ENCODE measurements at regions not wholly inside any gene's neighbourhood (a gene's known extent, or its start where the extent isn't known, plus 50 kb on each side); places are given as distances from the start of the nearest gene placed in this dataset.

DNA sequence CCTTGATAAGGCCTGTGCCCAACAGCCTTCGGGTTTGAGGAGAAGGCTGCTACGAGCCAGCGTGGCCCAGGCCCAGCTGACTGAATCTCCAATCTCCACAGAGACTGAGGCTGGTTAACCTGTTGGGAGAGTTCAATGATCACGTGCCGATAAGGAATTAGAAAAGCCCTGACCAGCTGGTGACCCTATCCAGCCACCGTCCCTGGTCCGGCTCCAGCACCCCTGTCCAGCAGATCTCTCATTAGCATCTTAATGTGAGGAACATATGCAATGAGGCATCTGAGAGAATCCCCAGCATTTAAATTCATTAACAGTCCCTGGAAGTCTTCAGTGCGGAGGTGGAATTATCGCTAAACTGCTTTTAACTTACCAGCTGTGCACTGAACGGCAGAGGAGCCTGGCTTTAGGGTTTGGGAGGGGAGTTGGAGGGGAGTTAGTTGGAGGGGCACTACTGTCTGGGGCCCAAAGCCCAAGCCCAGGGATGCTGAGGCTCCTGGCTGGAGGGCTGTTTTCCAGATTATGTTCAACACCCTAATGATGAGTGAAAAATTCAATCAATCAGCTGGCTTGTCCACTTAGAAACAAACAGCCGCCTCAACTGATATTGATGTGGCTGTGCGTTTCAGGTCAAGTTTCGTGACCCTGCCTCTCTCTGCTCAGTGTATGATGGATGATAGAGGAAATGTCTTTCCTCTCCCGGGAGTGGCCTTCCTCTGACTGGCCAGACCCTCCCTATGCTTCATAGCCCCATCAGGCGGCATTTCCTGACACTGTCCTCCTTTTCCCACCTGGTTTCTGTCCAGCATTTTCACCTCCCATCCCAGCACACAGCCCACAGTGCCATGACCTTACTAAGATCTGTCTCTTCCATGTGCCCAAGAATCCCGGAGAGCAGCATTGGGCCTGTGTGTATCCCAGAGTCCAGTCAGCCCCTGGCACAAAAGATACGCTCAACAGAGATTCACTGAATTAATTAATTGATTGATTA lies 184.5 kb downstream of the CCT6B start:
- DNase-seq (ENCODE audit: low spot score), result no peak
- TF ChIP-seq, protein P1, sequence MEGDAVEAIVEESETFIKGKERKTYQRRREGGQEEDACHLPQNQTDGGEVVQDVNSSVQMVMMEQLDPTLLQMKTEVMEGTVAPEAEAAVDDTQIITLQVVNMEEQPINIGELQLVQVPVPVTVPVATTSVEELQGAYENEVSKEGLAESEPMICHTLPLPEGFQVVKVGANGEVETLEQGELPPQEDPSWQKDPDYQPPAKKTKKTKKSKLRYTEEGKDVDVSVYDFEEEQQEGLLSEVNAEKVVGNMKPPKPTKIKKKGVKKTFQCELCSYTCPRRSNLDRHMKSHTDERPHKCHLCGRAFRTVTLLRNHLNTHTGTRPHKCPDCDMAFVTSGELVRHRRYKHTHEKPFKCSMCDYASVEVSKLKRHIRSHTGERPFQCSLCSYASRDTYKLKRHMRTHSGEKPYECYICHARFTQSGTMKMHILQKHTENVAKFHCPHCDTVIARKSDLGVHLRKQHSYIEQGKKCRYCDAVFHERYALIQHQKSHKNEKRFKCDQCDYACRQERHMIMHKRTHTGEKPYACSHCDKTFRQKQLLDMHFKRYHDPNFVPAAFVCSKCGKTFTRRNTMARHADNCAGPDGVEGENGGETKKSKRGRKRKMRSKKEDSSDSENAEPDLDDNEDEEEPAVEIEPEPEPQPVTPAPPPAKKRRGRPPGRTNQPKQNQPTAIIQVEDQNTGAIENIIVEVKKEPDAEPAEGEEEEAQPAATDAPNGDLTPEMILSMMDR (IDR thresholded peaks at IDR 0.05; ENCODE audit: extremely low read depth, insufficient read depth, missing control alignments), result no peak
- in situ Hi-C loops (cut with MboI; ENCODE audit: low pct_unique_long_range_greater_than_20kb, low sequenced_read_pairs, unreplicated experiment), result no loop called here

DNA sequence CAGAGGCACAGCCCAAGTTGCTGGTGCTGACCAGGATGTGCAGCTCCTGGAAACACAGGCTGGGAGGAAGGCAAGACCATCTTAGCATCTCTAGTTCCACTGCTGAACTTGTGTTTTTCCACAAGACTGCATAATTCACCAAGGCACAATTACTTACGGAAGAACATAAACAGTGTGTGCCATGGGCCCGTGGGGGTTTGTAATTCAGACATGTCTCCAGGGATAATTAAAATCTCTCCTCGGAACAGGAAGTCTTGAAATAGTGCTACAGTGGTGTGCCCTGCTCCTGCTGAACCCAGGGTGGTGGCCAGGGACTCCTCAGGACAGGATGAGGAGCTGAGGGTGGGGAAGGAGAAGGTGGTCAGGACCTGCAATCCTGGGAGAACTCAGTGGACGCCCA lies 188.2 kb downstream of the CCT6B start:
- TF ChIP-seq, protein P1 (IDR thresholded peaks at IDR 0.05; ENCODE audit: extremely low read depth, insufficient read depth, missing control alignments), result no peak
- in situ Hi-C loops (cut with MboI; ENCODE audit: low pct_unique_long_range_greater_than_20kb, low sequenced_read_pairs, unreplicated experiment), result no loop called here
- no peak for DNase-seq (ENCODE audit: low spot score)

DNA sequence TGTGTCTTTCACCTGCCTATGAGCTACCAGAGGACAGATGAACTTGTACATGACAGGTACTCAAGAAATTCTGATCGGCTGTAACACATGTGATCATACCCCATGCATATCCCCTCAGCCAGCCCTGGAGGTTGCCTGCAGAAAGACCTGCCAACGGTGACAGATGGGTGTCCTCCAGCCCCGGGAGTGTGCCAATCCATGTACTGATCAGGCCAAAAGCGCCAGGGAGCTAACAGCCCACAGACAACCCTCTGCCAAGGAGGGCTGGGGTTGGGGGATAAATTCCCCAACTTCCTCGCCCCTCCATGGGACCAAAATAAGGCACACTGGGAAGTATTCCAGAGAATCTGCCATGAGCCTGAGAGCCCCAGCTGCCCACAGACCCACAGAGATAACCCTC lies 189.4 kb downstream of the CCT6B start:
- in situ Hi-C loops (cut with MboI; ENCODE audit: low pct_unique_long_range_greater_than_20kb, low sequenced_read_pairs, unreplicated experiment), result no loop called here
- DNase-seq (ENCODE audit: low spot score), result no peak

DNA sequence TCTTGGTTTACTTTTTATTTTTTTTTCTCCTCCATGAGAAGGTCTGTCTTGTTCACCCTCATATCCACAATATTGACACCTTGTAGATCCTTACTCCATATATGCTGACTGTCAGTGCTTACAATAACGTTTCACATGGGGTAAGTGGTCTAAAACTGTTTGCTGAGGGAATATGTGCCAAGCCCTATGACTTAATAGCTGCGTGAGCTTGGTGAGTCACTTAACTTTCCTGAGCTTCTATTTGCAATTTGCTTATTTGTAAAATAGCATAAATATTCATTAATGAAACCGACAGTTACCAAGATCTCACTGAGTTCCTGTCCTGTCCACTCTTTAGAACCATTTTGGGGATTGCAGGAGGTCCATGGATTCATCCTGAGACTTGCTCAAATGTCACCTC lies 190.7 kb downstream of the CCT6B start:
- DNase-seq (ENCODE audit: low spot score), result no peak
- TF ChIP-seq, protein P1 (IDR thresholded peaks at IDR 0.05; ENCODE audit: extremely low read depth, insufficient read depth, missing control alignments), result no peak
- in situ Hi-C loops (cut with MboI; ENCODE audit: low pct_unique_long_range_greater_than_20kb, low sequenced_read_pairs, unreplicated experiment), result no loop called here

More for the DNA sequence above, 189.4 kb downstream of the CCT6B start:
- TF ChIP-seq, protein P1 (IDR thresholded peaks at IDR 0.05; ENCODE audit: extremely low read depth, insufficient read depth, missing control alignments), result no peak

DNA sequence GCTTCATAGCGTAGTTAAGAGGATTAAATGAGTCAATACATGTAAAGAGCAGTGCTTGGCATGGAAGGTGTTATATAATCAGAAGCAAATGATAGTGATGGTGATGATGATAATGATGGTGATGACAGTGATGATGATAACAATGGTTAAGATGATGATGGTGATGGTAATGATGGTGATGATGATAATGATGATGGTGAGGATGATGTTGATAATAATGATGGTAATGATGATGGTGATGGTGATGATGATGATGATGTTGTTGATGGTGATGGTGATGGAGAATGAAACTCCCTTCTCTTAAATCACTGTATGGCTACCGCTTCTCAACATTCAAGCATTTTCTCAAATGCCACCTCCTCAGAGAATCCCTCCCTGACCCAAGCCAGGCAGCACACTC lies 190.5 kb downstream of the TMEM132E start:
- in situ Hi-C loops (cut with MboI; ENCODE audit: low pct_unique_long_range_greater_than_20kb, low sequenced_read_pairs, unreplicated experiment), result no loop called here
- DNase-seq (ENCODE audit: low spot score), result no peak
- TF ChIP-seq, protein P1 (IDR thresholded peaks at IDR 0.05; ENCODE audit: extremely low read depth, insufficient read depth, missing control alignments), result no peak

DNA sequence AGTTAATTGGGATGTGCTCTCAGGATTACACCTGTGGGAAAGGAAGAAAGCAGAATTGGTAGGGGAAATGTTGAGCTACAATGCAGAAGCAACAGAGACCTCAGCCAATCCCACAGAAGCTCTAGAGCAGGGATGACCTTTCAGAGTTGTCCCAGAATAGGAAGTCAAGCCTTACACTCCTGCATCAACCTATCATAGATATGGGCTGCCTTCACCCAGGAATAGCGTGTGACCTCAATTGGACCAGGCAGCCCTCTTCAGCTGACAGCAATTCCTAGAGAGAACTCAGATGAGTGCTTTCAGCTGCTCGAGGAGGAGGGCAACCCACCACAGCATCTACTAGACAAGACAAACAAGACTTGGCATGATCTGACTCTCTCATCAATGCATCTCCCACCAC lies 189.7 kb downstream of the TMEM132E start:
- TF ChIP-seq, protein P1 (IDR thresholded peaks at IDR 0.05; ENCODE audit: extremely low read depth, insufficient read depth, missing control alignments), result no peak
- in situ Hi-C loops (cut with MboI; ENCODE audit: low pct_unique_long_range_greater_than_20kb, low sequenced_read_pairs, unreplicated experiment), result no loop called here
- no peak for DNase-seq (ENCODE audit: low spot score)

All from GM13977 (cell line).